NCI-H1105 treated with DMSO at 0.1 percent for 48 hours (cell line): ENCODE measurements at regions not wholly inside any gene's neighbourhood (a gene's known extent, or its start where the extent isn't known, plus 50 kb on each side); places are given as distances from the start of the nearest gene placed in this dataset.

ENCODE experiments used
- DNase-seq: peaks from one replicate; lab custom pipeline; 2025; lab: John Stamatoyannopoulos, UW

- peak; percentile 40 for DNase-seq
These were observed 50.6 kb upstream of the IKZF2 start for GRCh38 chr2:213202011-213202410.

DNA sequence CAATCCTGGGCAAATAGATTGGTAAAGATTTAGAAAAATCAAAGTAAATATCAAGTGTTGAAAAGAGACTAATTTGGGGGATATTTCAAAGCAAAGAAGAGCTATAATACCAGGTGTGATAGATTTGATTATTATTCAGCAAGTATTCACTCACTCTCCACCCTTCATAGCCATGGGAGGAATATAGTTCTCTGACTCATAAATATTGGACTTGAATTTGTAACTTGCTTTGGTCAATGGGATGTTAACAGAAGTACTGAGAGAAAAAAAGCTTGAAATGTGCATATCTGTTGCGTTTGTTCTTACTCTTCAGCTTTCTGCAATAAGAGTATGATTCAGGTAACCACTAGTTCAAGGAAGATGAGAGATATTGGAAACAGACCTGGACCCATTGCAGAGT, 54.5 kb upstream of the IKZF2 start:
- DNase-seq = no peak

- DNase-seq = no peak
These were observed 61.8 kb upstream of the IKZF2 start for GRCh38 chr2:213213186-213213585.

DNA sequence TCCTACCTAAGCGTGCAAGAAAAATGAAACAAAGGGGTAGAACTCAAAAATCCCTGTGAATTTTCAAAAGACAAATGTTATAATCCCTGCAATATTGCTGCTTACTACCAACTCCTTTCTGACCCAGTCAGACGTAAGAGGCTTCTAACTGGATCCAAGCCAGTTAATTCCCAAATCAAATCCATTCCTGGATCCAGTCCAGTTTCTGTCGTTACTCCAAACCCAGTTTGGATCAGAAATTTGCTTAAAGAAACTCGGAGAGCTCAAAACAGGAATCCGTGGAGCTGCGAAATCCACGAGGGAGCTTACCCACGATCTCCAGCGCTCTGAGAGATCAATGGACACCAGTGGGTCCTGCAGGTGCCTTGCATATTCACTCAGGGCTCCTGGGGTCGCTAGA, 62.8 kb upstream of the IKZF2 start:
- DNase-seq = no peak

GRCh38 chr2:213216461-213216860, 65.0 kb upstream of the IKZF2 start:
- no peak for DNase-seq

DNA sequence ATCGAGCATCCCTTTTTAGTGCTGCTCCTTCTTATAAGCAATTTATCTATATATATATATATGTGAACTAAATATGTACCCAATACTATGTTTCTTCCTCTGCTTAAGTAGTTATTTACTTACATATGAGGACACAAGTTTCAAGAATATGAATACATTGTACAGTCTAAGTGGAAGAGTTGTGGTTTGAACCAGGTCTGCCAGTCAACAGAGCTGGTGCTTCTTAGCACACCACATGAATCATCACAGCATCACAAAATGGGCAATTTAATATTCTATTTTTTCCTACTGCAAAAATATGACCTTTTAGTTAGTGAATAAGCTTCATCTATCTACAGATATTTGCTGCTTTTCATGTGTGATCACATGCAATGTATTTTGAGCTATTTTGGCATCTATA, 64.4 kb upstream of the SPAG16 start:
- no peak for DNase-seq

GRCh38 chr2:213220967-213221603, 63.2 kb upstream of the SPAG16 start:
- no peak for DNase-seq

- DNase-seq = no peak
These were observed 62.3 kb upstream of the SPAG16 start for GRCh38 chr2:213221957-213222356.

DNA sequence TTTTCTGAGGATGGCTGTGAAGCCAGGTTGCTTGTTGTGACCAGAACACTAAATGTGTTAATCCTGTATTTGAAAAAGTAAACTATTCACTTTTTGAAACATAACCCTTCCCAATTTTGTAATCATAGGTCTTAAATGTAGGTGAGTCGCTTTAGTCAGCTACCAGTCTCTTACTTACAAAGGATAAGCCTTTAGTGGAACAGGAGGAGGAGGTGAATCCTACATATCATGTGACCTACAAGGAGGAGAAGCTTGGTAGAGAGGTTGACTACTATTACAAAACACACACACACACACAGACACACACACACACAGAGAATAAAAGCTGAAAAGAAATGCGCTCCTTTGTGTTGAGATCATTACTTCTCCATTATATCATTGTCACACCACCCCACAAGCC, 59.9 kb upstream of the SPAG16 start:
- no peak for DNase-seq

GRCh38 chr2:213225866-213226265, 58.4 kb upstream of the SPAG16 start:
- no peak for DNase-seq

DNA sequence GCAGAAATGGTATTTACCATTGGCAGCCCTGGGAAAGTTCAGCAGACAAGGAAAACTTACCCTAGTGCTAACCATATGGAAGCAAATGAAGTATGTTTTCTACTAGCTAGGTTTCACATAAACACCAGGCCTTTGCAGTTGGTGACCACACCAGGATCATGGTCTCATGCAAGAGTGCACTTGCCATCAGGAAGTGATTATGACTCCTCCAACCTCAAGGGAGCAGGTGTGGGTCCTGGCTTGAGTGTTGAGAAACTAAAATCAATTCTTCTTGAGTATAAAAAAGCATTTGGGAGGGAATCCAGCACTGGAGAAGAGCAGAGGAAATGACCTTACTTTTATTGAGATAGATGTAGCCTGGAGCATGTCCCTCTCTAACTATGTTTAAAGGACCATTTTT, 56.8 kb upstream of the SPAG16 start:
- DNase-seq = no peak

- DNase-seq = no peak
These were observed 55.6 kb upstream of the SPAG16 start for GRCh38 chr2:213228638-213229037.

GRCh38 chr2:213229814-213230213, 54.5 kb upstream of the SPAG16 start:
- no peak for DNase-seq

GRCh38 chr2:213231966-213232365, 52.3 kb upstream of the SPAG16 start:
- DNase-seq = no peak

DNA sequence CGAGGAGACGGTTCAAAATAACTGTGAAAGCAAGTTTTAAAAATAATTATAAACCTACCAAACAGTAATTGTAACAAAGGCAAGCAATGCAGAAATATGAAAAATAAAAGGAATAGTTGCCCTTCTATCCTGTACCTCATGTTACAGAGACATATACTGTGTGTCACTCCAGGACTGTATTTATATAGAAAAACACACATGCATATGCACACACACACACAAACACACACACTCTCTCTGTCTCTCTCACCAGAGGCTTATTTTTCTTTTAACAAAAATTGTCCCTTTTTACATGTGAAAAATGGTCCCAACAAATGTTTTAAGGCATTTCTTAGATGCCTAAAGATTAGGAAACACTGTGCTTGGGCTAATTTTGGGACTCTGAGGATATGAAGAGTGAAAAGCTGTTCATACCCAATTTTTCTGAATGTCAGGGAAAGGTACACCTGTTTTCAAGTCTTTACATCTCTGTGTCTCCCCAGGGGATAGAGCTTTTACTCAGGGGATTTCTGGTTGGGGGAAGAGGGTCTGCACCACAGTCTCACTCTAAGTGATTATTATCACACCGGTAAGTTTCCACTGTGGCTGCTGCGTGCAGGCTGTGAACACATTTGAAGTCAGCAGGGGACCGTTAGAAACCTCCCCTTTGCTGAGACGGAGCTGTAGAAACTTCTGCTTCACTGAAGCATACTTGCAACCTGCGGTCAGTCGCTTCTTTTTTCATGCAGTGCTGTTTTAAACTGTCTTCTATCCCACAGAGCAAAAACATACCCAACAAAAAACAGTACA, 51.4 kb upstream of the SPAG16 start:
- DNase-seq = no peak

- no peak for DNase-seq
These were observed 50.6 kb upstream of the SPAG16 start for GRCh38 chr2:213233438-213234330.
